ENCODE measurements at regions not wholly inside any gene's neighbourhood (a gene's known extent, or its start where the extent isn't known, plus 50 kb on each side); places are given as distances from the start of the nearest gene placed in this dataset.
"Not testable (repeated sequence)": the region's sequence is repeated elsewhere in the genome, so short reads cannot be mapped to it uniquely, and the experiment has no call there.

- Mint-ChIP-seq H3K27ac (no peak overlapping the region), H3K4me3 (no peak overlapping the region), H3K9me3 (no peaks in the 10 kb centered on the region), H3K36me3 (ENCODE audit: low read depth) (no peaks in the 10 kb centered on the region), H3K4me1 (ENCODE audit: low read depth) (no peaks in the 10 kb centered on the region), H3K27me3 (ENCODE audit: low read depth) (no peaks in the 10 kb centered on the region)
These were observed 364.1 kb downstream of the CGGBP1 start for GRCh38 chr3:87694678-87695077.

GRCh38 chr3:87691109-87691508 lies 367.7 kb downstream of the CGGBP1 start:
- Mint-ChIP-seq H3K36me3 (ENCODE audit: low read depth) (no peaks in the 10 kb centered on the region), H3K4me3 (no peak overlapping the region), H3K27ac (no peak overlapping the region), H3K9me3 (no peaks in the 10 kb centered on the region), H3K27me3 (ENCODE audit: low read depth) (no peaks in the 10 kb centered on the region), H3K4me1 (ENCODE audit: low read depth) (no peaks in the 10 kb centered on the region)

GRCh38 chr3:87678984-87679660 lies 379.7 kb downstream of the CGGBP1 start:
- not testable (repeated sequence) for H3K9me3 Mint-ChIP-seq; H3K4me3 Mint-ChIP-seq; H3K27ac Mint-ChIP-seq; H3K27me3 Mint-ChIP-seq (ENCODE audit: low read depth); H3K36me3 Mint-ChIP-seq (ENCODE audit: low read depth); H3K4me1 Mint-ChIP-seq (ENCODE audit: low read depth)

- no peaks in the 10 kb centered on the region for H3K36me3 Mint-ChIP-seq (ENCODE audit: low read depth)
- no peaks in the 10 kb centered on the region for H3K27me3 Mint-ChIP-seq (ENCODE audit: low read depth)
- H3K9me3 Mint-ChIP-seq: no peaks in the 10 kb centered on the region
- H3K4me3 Mint-ChIP-seq: no peak overlapping the region
- H3K27ac Mint-ChIP-seq: no peak overlapping the region
- H3K4me1 Mint-ChIP-seq (ENCODE audit: low read depth): peaks cover 4% of the 10 kb centered on the region
These were observed 384.2 kb downstream of the CGGBP1 start for GRCh38 chr3:87674397-87675161.

GRCh38 chr3:87673132-87673531 lies 385.7 kb downstream of the CGGBP1 start:
- H3K4me1 Mint-ChIP-seq (ENCODE audit: low read depth): peaks cover 4% of the 10 kb centered on the region
- H3K36me3 Mint-ChIP-seq (ENCODE audit: low read depth): no peaks in the 10 kb centered on the region
- H3K27me3 Mint-ChIP-seq (ENCODE audit: low read depth): no peaks in the 10 kb centered on the region
- no peak overlapping the region for H3K27ac Mint-ChIP-seq
- H3K4me3 Mint-ChIP-seq: no peak overlapping the region
- H3K9me3 Mint-ChIP-seq: no peaks in the 10 kb centered on the region

- H3K4me3 Mint-ChIP-seq: no peak overlapping the region
These were observed 377.8 kb upstream of the POU1F1 start for GRCh38 chr3:87654184-87654583.

GRCh38 chr3:87653138-87653537 lies 376.8 kb upstream of the POU1F1 start:
- not testable (repeated sequence) for H3K27me3 Mint-ChIP-seq (ENCODE audit: low read depth); H3K9me3 Mint-ChIP-seq; H3K4me3 Mint-ChIP-seq; H3K27ac Mint-ChIP-seq; H3K4me1 Mint-ChIP-seq (ENCODE audit: low read depth); H3K36me3 Mint-ChIP-seq (ENCODE audit: low read depth)

More at GRCh38 chr3:87654184-87654583, 377.8 kb upstream of the POU1F1 start:
- H3K9me3 Mint-ChIP-seq: no peaks in the 10 kb centered on the region
- H3K4me1 Mint-ChIP-seq (ENCODE audit: low read depth): no peaks in the 10 kb centered on the region
- H3K27ac Mint-ChIP-seq: no peak overlapping the region
- H3K36me3 Mint-ChIP-seq (ENCODE audit: low read depth): no peaks in the 10 kb centered on the region
- H3K27me3 Mint-ChIP-seq (ENCODE audit: low read depth): no peaks in the 10 kb centered on the region

GRCh38 chr3:87634426-87634825 lies 358.0 kb upstream of the POU1F1 start:
- Mint-ChIP-seq H3K4me1 (ENCODE audit: low read depth) (no peaks in the 10 kb centered on the region), H3K27ac (no peak overlapping the region), H3K27me3 (ENCODE audit: low read depth) (no peaks in the 10 kb centered on the region), H3K36me3 (ENCODE audit: low read depth) (no peaks in the 10 kb centered on the region), H3K4me3 (no peak overlapping the region), H3K9me3 (peaks cover 1% of the 10 kb centered on the region)

GRCh38 chr3:87627316-87627715 lies 350.9 kb upstream of the POU1F1 start:
- peaks cover 3% of the 10 kb centered on the region for H3K9me3 Mint-ChIP-seq
- H3K27me3 Mint-ChIP-seq (ENCODE audit: low read depth): no peaks in the 10 kb centered on the region
- no peaks in the 10 kb centered on the region for H3K4me1 Mint-ChIP-seq (ENCODE audit: low read depth)
- H3K36me3 Mint-ChIP-seq (ENCODE audit: low read depth): no peaks in the 10 kb centered on the region
- no peak overlapping the region for H3K4me3 Mint-ChIP-seq
- no peak overlapping the region for H3K27ac Mint-ChIP-seq

- H3K36me3 Mint-ChIP-seq (ENCODE audit: low read depth): no peaks in the 10 kb centered on the region
- no peak overlapping the region for H3K27ac Mint-ChIP-seq
- peaks cover 3% of the 10 kb centered on the region for H3K9me3 Mint-ChIP-seq
- H3K4me3 Mint-ChIP-seq: no peak overlapping the region
- H3K27me3 Mint-ChIP-seq (ENCODE audit: low read depth): no peaks in the 10 kb centered on the region
- H3K4me1 Mint-ChIP-seq (ENCODE audit: low read depth): no peaks in the 10 kb centered on the region
These were observed 350.2 kb upstream of the POU1F1 start for GRCh38 chr3:87626546-87626945.

GRCh38 chr3:87625876-87626275 lies 349.5 kb upstream of the POU1F1 start:
- no peaks in the 10 kb centered on the region for H3K36me3 Mint-ChIP-seq (ENCODE audit: low read depth)
- H3K9me3 Mint-ChIP-seq: peaks cover 3% of the 10 kb centered on the region
- H3K4me1 Mint-ChIP-seq (ENCODE audit: low read depth): no peaks in the 10 kb centered on the region
- H3K27ac Mint-ChIP-seq: no peak overlapping the region
- H3K27me3 Mint-ChIP-seq (ENCODE audit: low read depth): no peaks in the 10 kb centered on the region
- no peak overlapping the region for H3K4me3 Mint-ChIP-seq

- H3K36me3 Mint-ChIP-seq (ENCODE audit: low read depth): no peaks in the 10 kb centered on the region
- no peaks in the 10 kb centered on the region for H3K4me1 Mint-ChIP-seq (ENCODE audit: low read depth)
- H3K27ac Mint-ChIP-seq: no peak overlapping the region
- no peak overlapping the region for H3K4me3 Mint-ChIP-seq
- peaks cover 3% of the 10 kb centered on the region for H3K9me3 Mint-ChIP-seq
- H3K27me3 Mint-ChIP-seq (ENCODE audit: low read depth): no peaks in the 10 kb centered on the region
These were observed 348.5 kb upstream of the POU1F1 start for GRCh38 chr3:87624860-87625259.

- Mint-ChIP-seq H3K4me1 (ENCODE audit: low read depth) (no peaks in the 10 kb centered on the region), H3K27me3 (ENCODE audit: low read depth) (no peaks in the 10 kb centered on the region), H3K9me3 (peaks cover 2% of the 10 kb centered on the region), H3K27ac (no peak overlapping the region), H3K36me3 (ENCODE audit: low read depth) (no peaks in the 10 kb centered on the region), H3K4me3 (no peak overlapping the region)
These were observed 345.3 kb upstream of the POU1F1 start for GRCh38 chr3:87621667-87622066.

- H3K27ac Mint-ChIP-seq: no peak overlapping the region
- H3K27me3 Mint-ChIP-seq (ENCODE audit: low read depth): no peaks in the 10 kb centered on the region
- H3K4me3 Mint-ChIP-seq: no peak overlapping the region
- no peaks in the 10 kb centered on the region for H3K4me1 Mint-ChIP-seq (ENCODE audit: low read depth)
- H3K9me3 Mint-ChIP-seq: peaks cover 27% of the 10 kb centered on the region
- H3K36me3 Mint-ChIP-seq (ENCODE audit: low read depth): no peaks in the 10 kb centered on the region
These were observed 339.1 kb upstream of the POU1F1 start for GRCh38 chr3:87615506-87615905.

- H3K27ac Mint-ChIP-seq: no peak overlapping the region
- no peak overlapping the region for H3K4me3 Mint-ChIP-seq
- H3K36me3 Mint-ChIP-seq (ENCODE audit: low read depth): no peaks in the 10 kb centered on the region
- H3K9me3 Mint-ChIP-seq: peaks cover 27% of the 10 kb centered on the region
- no peaks in the 10 kb centered on the region for H3K4me1 Mint-ChIP-seq (ENCODE audit: low read depth)
- no peaks in the 10 kb centered on the region for H3K27me3 Mint-ChIP-seq (ENCODE audit: low read depth)
These were observed 338.6 kb upstream of the POU1F1 start for GRCh38 chr3:87614998-87615397.

All from T-helper 1 cell treated with Interleukin-12 subunit alpha and Interleukin-12 subunit beta and Interleukin-4 antibody, amounts not matched to agents 30 μg/mL and 1 μg/mL, for 36 hours (primary cell).